ENCODE measurements at regions not wholly inside any gene's neighbourhood (a gene's known extent, or its start where the extent isn't known, plus 50 kb on each side); places are given as distances from the start of the nearest gene placed in this dataset.
A peak's percentile ranks its signal among the peaks of the same experiment; 100 is the strongest.

GRCh38 chrX:38989076-38989475, 187.8 kb downstream of the MID1IP1 start:
- Histone ChIP-seq H3K36me3 (no peaks in the 10 kb centered on the region), H3K4me3 (no peak overlapping the region), H3K9me3 (no peaks in the 10 kb centered on the region), H3K4me1 (no peaks in the 10 kb centered on the region), H3K27ac (no peak overlapping the region), H3K27me3 (ENCODE audit: low read depth) (no peaks in the 10 kb centered on the region)
- no peak for TF ChIP-seq CTCF (IDR thresholded peaks at IDR 0.05)
- intact Hi-C loops (cut with DNase I): no loop called here
- ATAC-seq: peak in 1 of 2 donors; percentile 32
- no peak for DNase-seq

- Histone ChIP-seq H3K27ac (no peak overlapping the region), H3K4me3 (no peak overlapping the region), H3K27me3 (ENCODE audit: low read depth) (no peaks in the 10 kb centered on the region), H3K4me1 (no peaks in the 10 kb centered on the region), H3K9me3 (no peaks in the 10 kb centered on the region), H3K36me3 (no peaks in the 10 kb centered on the region)
- intact Hi-C loops (cut with DNase I): no loop called here
- no peak for TF ChIP-seq CTCF (IDR thresholded peaks at IDR 0.05)
- ATAC-seq (no peak), DNase-seq (no peak)
These were observed 190.6 kb downstream of the MID1IP1 start for GRCh38 chrX:38991656-38992440.

GRCh38 chrX:38992441-38993096, 191.3 kb downstream of the MID1IP1 start:
- Histone ChIP-seq H3K27ac (no peak overlapping the region), H3K36me3 (no peaks in the 10 kb centered on the region), H3K9me3 (no peaks in the 10 kb centered on the region), H3K27me3 (ENCODE audit: low read depth) (no peaks in the 10 kb centered on the region), H3K4me1 (no peaks in the 10 kb centered on the region), H3K4me3 (no peak overlapping the region)
- ATAC-seq: no peak
- DNase-seq: no peak
- intact Hi-C loops (cut with DNase I): no loop called here
- no peak for TF ChIP-seq CTCF (IDR thresholded peaks at IDR 0.05)

- TF ChIP-seq CTCF (IDR thresholded peaks at IDR 0.05): no peak
- no peaks in the 10 kb centered on the region for H3K9me3 ChIP-seq
- intact Hi-C loops (cut with DNase I): no loop called here
- no peak overlapping the region for H3K4me3 ChIP-seq
- H3K27ac ChIP-seq: no peak overlapping the region
- ATAC-seq: no peak
- H3K27me3 ChIP-seq (ENCODE audit: low read depth): no peaks in the 10 kb centered on the region
- no peaks in the 10 kb centered on the region for H3K4me1 ChIP-seq
- no peaks in the 10 kb centered on the region for H3K36me3 ChIP-seq
- no peak for DNase-seq
These were observed 192.2 kb downstream of the MID1IP1 start for GRCh38 chrX:38993500-38993899.

GRCh38 chrX:38999099-38999498, 197.8 kb downstream of the MID1IP1 start:
- Histone ChIP-seq H3K27me3 (ENCODE audit: low read depth) (no peaks in the 10 kb centered on the region), H3K4me3 (no peak overlapping the region), H3K27ac (no peak overlapping the region), H3K4me1 (no peaks in the 10 kb centered on the region), H3K36me3 (no peaks in the 10 kb centered on the region), H3K9me3 (no peaks in the 10 kb centered on the region)
- TF ChIP-seq CTCF (IDR thresholded peaks at IDR 0.05): no peak
- intact Hi-C loops (cut with DNase I): no loop called here
- no peak for DNase-seq
- ATAC-seq: no peak

Data from lower lobe of right lung (tissue), 2 donors.